ENCODE measurements at regions not wholly inside any gene's neighbourhood (a gene's known extent, or its start where the extent isn't known, plus 50 kb on each side); places are given as distances from the start of the nearest gene placed in this dataset.

DNA sequence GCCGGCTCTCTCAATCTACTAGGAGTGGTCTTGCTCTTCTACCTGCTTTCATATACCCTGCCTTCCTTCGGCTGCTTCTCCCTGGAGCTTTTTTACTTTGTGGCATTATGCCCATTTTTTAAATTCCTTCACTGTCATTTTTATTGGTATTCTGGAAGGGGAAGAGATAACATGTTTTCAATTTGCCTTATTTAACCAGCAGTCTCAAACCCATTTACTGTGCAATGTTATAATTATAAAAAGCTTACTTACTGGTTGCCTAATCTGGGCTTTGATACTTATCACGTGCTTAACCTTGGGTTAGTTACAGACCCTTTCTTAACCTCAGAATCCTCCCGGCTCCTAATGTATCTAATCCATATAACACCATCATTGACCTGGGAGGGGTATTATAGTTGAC lies 128.1 kb downstream of the SIPA1L2 start:
- TF ChIP-seq CTCF (IDR thresholded peaks at IDR 0.05) = no peak
- peaks cover 0 to 28% of the 10 kb centered on the region in 2 donors for H3K4me1 ChIP-seq
- no peak overlapping the region for H3K27ac ChIP-seq
- no peak overlapping the region for H3K4me3 ChIP-seq
- no peaks in the 10 kb centered on the region for H3K9me3 ChIP-seq
- no peaks in the 10 kb centered on the region for H3K27me3 ChIP-seq
- DNase-seq (ENCODE audit: low spot score) = no peak
- H3K36me3 ChIP-seq = no peaks in the 10 kb centered on the region

GRCh38 chr1:232499188-232499587 lies 130.7 kb downstream of the SIPA1L2 start:
- TF ChIP-seq CTCF (IDR thresholded peaks at IDR 0.05) = no peak
- DNase-seq (ENCODE audit: low spot score) = no peak
- Histone ChIP-seq H3K9me3 (no peaks in the 10 kb centered on the region), H3K4me1 (peaks cover 0 to 28% of the 10 kb centered on the region in 2 donors), H3K27me3 (no peaks in the 10 kb centered on the region), H3K36me3 (no peaks in the 10 kb centered on the region), H3K27ac (peak overlapping the region in 1 of 2 donors; percentile 18), H3K4me3 (no peak overlapping the region)

DNA sequence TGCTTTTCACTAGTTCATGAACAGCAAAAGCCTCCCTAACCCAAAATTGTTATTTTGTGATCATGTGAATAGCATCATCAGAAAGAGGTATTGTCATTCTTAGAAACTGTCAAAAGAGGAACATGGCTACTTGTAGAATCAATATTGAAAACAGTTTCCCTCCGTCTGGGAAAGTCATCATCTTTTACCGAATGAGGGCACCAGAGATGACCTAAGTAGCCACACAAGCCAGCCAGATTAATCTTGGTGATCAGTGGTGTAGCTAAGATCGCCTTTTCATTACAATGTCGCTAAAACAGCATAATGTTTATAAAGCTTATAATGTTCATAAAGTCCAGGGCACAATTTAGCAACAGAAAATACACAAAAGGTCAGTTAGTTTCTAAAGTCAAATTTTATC lies 136.1 kb downstream of the SIPA1L2 start:
- Histone ChIP-seq H3K4me3 (no peak overlapping the region), H3K4me1 (peaks cover 0 to 6% of the 10 kb centered on the region in 2 donors), H3K27ac (no peak overlapping the region), H3K36me3 (peaks cover 19% of the 10 kb centered on the region), H3K27me3 (no peaks in the 10 kb centered on the region), H3K9me3 (no peaks in the 10 kb centered on the region)
- DNase-seq (ENCODE audit: low spot score) = no peak
- TF ChIP-seq CTCF (IDR thresholded peaks at IDR 0.05) = no peak

- no peak overlapping the region for H3K4me3 ChIP-seq
- TF ChIP-seq CTCF (IDR thresholded peaks at IDR 0.05) = no peak
- no peak for DNase-seq (ENCODE audit: low spot score)
- H3K36me3 ChIP-seq = peaks cover 19% of the 10 kb centered on the region
- H3K9me3 ChIP-seq = no peaks in the 10 kb centered on the region
- H3K27ac ChIP-seq = no peak overlapping the region
- H3K4me1 ChIP-seq = peaks cover 0 to 28% of the 10 kb centered on the region in 2 donors
- H3K27me3 ChIP-seq = no peaks in the 10 kb centered on the region
Observed at GRCh38 chr1:232489256-232489655, 140.7 kb downstream of the SIPA1L2 start.

GRCh38 chr1:232487236-232487635 lies 142.7 kb downstream of the SIPA1L2 start:
- Histone ChIP-seq H3K4me1 (peaks cover 0 to 32% of the 10 kb centered on the region in 2 donors), H3K4me3 (no peak overlapping the region), H3K27me3 (no peaks in the 10 kb centered on the region), H3K27ac (peak overlapping the region; percentile 51 to 76), H3K9me3 (no peaks in the 10 kb centered on the region), H3K36me3 (peaks cover 23% of the 10 kb centered on the region)
- DNase-seq (ENCODE audit: low spot score) = no peak
- no peak for TF ChIP-seq CTCF (IDR thresholded peaks at IDR 0.05)

- H3K9me3 ChIP-seq = no peaks in the 10 kb centered on the region
- peaks cover 0 to 32% of the 10 kb centered on the region in 2 donors for H3K4me1 ChIP-seq
- no peak overlapping the region for H3K4me3 ChIP-seq
- no peaks in the 10 kb centered on the region for H3K27me3 ChIP-seq
- H3K27ac ChIP-seq = peak overlapping the region; percentile 51 to 76
- no peak for DNase-seq (ENCODE audit: low spot score)
- H3K36me3 ChIP-seq = peaks cover 23% of the 10 kb centered on the region
- no peak for TF ChIP-seq CTCF (IDR thresholded peaks at IDR 0.05)
Observed at GRCh38 chr1:232486454-232487207, 143.3 kb downstream of the SIPA1L2 start.

Data from right atrium auricular region (tissue), 2 donors.